ENCODE measurements at regions not wholly inside any gene's neighbourhood (a gene's known extent, or its start where the extent isn't known, plus 50 kb on each side); places are given as distances from the start of the nearest gene placed in this dataset.

- TF ChIP-seq POLR2AphosphoS5 (IDR thresholded peaks at IDR 0.05; ENCODE audit: control insufficient read depth, insufficient read depth, low read depth, low read length) = no peak
- no peak for TF ChIP-seq SIN3A (IDR thresholded peaks at IDR 0.05; ENCODE audit: borderline replicate concordance in 2 of 2, control insufficient read depth in 1 of 2, low read depth in 2 of 2, low read length in 2 of 2)
- TF ChIP-seq CREBBP (IDR thresholded peaks at IDR 0.05; ENCODE audit: low read depth, low read length) = no peak
- no peak for TF ChIP-seq JUND (IDR thresholded peaks at IDR 0.05; ENCODE audit: borderline replicate concordance, low read depth, low read length)
- no peak for TF ChIP-seq JUND (tag; IDR thresholded peaks at IDR 0.05; ENCODE audit: borderline replicate concordance, low read depth, low read length)
- TF ChIP-seq GATAD2B (IDR thresholded peaks at IDR 0.05; ENCODE audit: borderline replicate concordance) = no peak
- no peak for TF ChIP-seq CBFA2T2 (conservative IDR thresholded peaks at IDR 0.05)
- no peak for TF ChIP-seq LARP7 (IDR thresholded peaks at IDR 0.05)
- no peak for TF ChIP-seq ARHGAP35 (IDR thresholded peaks at IDR 0.05; ENCODE audit: partially characterized antibody)
- no peak for TF ChIP-seq CHD4 (IDR thresholded peaks at IDR 0.05; ENCODE audit: insufficient read depth, insufficient replicate concordance, low read depth, low read length, poor library complexity, severe bottlenecking)
- no peak for TF ChIP-seq ZNF561 (CRISPR knock-in tag; conservative IDR thresholded peaks at IDR 0.05)
- TF ChIP-seq POLR2A (conservative IDR thresholded peaks at IDR 0.05) = no peak
- TF ChIP-seq CBFB (CRISPR knock-in tag; IDR thresholded peaks at IDR 0.05) = no peak
- no peak for TF ChIP-seq FOXK2 (conservative IDR thresholded peaks at IDR 0.05 in 1 of 2, IDR thresholded peaks at IDR 0.05 in 1 of 2; ENCODE audit: low read depth in 2 of 2)
- no peak for TF ChIP-seq ZNF175 (CRISPR knock-in tag; IDR thresholded peaks at IDR 0.05; ENCODE audit: low read depth)
Measured at GRCh38 chr1:57707631-57708030, 283.8 kb upstream of the DAB1 start.

Measured in K562 (cell line).